ENCODE measurements at regions not wholly inside any gene's neighbourhood (a gene's known extent, or its start where the extent isn't known, plus 50 kb on each side); places are given as distances from the start of the nearest gene placed in this dataset.

DNA sequence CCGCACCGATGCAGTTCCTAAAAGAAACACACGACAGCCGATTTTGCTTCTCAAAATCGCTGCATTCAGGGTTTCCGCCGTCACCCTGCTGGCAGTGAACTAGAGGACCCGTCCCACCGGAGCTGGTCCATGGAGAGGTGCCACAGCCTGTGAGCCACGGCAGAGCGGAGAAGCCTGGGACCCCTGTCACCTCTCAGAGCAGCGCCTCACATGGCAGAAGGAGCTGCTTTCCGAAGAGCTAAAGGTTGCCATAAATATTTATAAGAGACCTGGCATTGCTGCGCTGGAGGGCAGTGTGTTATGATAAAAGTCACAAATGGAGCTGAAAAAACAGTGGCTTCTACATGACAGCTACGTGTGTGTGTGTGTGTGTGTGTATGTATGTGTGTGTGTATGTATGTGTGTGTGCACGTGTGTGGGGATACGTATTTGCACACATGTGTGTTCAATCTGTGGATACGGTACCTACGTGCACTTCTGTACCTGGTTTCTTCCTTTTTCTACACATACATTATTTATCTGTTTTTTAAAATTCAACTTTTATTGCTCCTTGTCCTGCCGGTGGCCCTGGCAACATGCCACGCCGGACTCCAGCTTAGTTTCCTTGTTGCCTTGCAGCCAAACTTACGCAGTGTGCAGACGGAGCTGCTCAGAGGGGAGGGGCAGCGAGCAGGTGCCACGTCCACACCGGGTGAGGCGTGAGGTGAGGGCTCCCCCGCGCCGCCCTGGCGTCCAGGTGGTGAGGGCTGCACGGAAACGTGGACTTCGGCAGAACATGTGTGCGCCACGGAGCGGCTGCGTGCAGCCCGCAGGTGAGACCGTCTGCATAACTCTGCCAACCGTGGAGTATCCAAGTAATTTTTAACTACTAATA lies 115.2 kb upstream of the PITRM1 start:
- H4K20me1 ChIP-seq = no peaks in the 10 kb centered on the region
- no peak overlapping the region for H3K4me3 ChIP-seq
- H3K9me3 ChIP-seq (replicated peaks in 1 of 11) = no peaks in the 10 kb centered on the region
- H3K27ac ChIP-seq = no peak overlapping the region
- H3K27me3 ChIP-seq = no peaks in the 10 kb centered on the region
- no peaks in the 10 kb centered on the region for H3K4me1 ChIP-seq
- no peak overlapping the region for H3K9ac ChIP-seq
- no peak for TF ChIP-seq Cebpa-rat (IDR thresholded peaks at IDR 0.05)
- no peaks in the 10 kb centered on the region for H3K36me3 ChIP-seq
- H3K4me2 ChIP-seq = no peak overlapping the region

DNA sequence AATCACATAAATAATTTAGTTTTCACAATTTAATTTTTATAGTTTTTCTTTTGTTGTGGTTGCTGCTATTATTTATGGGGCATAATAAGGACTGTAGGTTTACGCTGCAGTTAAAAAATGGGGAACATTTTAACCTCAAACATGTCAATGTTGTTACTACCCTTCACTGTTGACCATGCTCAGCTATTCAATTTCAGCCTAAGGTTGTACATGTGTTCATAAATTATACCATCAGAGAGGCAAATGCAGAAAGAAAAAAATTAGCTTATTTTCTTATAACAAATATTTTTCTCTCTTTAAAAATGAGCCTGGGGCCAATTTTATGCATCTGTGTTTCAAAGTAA lies 110.1 kb upstream of the PITRM1 start:
- TF ChIP-seq Cebpa-rat (IDR thresholded peaks at IDR 0.05) = no peak
- no peaks in the 10 kb centered on the region for H4K20me1 ChIP-seq
- H3K36me3 ChIP-seq = no peaks in the 10 kb centered on the region

DNA sequence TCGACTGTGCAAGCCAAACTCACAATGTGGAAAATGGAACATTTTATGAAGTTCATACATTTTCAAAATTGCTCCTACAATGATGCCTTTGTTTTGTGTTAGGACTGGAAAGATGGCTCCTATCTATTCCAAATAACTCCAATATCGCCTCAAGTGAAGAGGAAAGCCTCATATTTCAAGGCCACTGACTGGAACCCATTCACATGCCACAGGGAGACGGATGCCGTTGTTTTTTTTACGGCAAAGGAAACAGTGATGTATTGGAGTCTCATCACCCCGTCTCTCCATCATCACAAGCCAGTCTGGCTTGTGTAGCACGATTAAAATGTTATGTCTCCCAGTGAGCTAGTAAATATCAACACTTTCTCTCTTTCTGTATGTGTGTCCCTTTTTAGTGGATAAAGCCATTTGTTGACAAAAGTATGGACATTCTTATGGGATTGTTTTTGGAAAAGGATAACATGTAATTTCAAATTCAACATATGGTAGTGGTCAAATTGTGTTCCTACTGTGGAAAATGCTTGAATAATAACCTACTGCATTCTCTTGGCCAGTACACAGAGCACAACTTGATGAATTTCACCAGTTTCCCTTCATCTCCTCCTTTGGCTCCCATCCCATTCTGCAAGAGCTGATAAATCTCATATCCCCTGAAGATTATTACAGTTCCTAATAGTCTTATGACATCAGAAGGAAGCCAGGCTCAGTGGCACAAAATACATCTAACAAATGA lies 109.5 kb upstream of the PITRM1 start:
- no peaks in the 10 kb centered on the region for H3K36me3 ChIP-seq
- H4K20me1 ChIP-seq = no peaks in the 10 kb centered on the region
- H3K4me2 ChIP-seq = no peak overlapping the region
- H3K9ac ChIP-seq = no peak overlapping the region
- no peaks in the 10 kb centered on the region for H3K27me3 ChIP-seq
- H3K4me1 ChIP-seq = peaks cover 3 to 9% (median 7%) of the 10 kb centered on the region in 10 experiments; a peak in 15 of 20 replicates
- H3K4me3 ChIP-seq = no peak overlapping the region
- H3K27ac ChIP-seq = no peak overlapping the region
- peaks cover 0 to 5% (median 0%) of the 10 kb centered on the region in 11 experiments; a peak in 2 of 22 replicates for H3K9me3 ChIP-seq (replicated peaks in 1 of 11)
- no peak for TF ChIP-seq Cebpa-rat (IDR thresholded peaks at IDR 0.05)

More for the DNA sequence above, 110.1 kb upstream of the PITRM1 start:
- Histone ChIP-seq H3K27me3 (no peaks in the 10 kb centered on the region), H3K4me3 (no peak overlapping the region), H3K27ac (no peak overlapping the region), H3K9ac (no peak overlapping the region), H3K4me2 (no peak overlapping the region), H3K4me1 (peaks cover 3 to 9% (median 7%) of the 10 kb centered on the region in 10 experiments; a peak in 15 of 20 replicates), H3K9me3 (replicated peaks in 1 of 11) (no peaks in the 10 kb centered on the region)

DNA sequence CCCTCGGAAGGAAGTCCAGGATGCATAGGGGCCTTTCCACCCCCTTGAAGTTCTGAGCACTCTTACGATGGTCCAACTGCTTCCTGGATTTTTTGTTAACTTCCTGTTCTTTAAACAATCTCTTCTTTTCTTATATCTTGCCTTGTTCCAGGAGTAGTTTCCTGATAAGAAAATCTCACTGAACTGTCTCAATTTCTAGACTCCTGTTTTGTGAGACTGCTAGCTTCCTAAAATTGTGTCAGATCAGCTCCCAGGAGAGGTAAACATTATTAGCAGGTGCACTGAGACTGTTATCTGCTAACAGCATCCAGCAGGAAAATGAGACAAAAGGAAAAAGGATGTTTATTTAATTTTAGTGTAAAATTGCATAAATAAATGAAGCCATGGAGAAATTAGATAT lies 106.2 kb upstream of the PITRM1 start:
- no peaks in the 10 kb centered on the region for H3K36me3 ChIP-seq
- TF ChIP-seq Cebpa-rat (IDR thresholded peaks at IDR 0.05) = no peak

DNA sequence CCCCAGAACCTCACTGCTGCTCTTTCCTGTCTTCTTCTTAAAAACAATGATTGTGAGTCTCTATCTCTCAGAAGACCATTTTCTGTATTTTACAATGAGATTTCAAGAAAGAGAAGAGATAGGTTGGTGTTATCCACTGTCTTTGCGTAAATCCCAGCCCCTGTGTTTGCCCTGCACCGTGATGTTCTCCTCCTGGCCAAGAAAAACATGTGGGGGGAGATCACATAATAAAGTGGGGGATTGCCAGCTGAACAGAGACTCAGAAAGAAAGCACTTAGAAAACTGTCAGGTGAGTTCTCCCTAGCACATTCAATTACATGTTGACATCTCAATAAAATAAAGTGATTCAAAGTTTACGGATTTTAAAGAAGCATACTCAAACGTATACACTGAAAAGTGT lies 105.0 kb upstream of the PITRM1 start:
- H3K27me3 ChIP-seq = no peaks in the 10 kb centered on the region
- no peak overlapping the region for H3K4me2 ChIP-seq
- H3K27ac ChIP-seq = no peak overlapping the region
- no peaks in the 10 kb centered on the region for H3K36me3 ChIP-seq
- no peaks in the 10 kb centered on the region for H4K20me1 ChIP-seq
- H3K4me3 ChIP-seq = no peak overlapping the region
- peaks cover 3 to 9% (median 7%) of the 10 kb centered on the region in 10 experiments; a peak in 15 of 20 replicates for H3K4me1 ChIP-seq
- no peak overlapping the region for H3K9ac ChIP-seq
- no peak for TF ChIP-seq Cebpa-rat (IDR thresholded peaks at IDR 0.05)
- H3K9me3 ChIP-seq (replicated peaks in 1 of 11) = peaks cover 0 to 18% (median 5%) of the 10 kb centered on the region in 11 experiments; a peak in 7 of 22 replicates

More for the DNA sequence above, 106.2 kb upstream of the PITRM1 start:
- peaks cover 0 to 18% (median 5%) of the 10 kb centered on the region in 11 experiments; a peak in 7 of 22 replicates for H3K9me3 ChIP-seq (replicated peaks in 1 of 11)
- H3K27me3 ChIP-seq = no peaks in the 10 kb centered on the region
- no peak overlapping the region for H3K4me3 ChIP-seq
- peak overlapping the region in 10 of 11 experiments; percentile 10 to 76 (median 39); a peak in 16 of 22 replicates for H3K4me2 ChIP-seq
- H3K4me1 ChIP-seq = peaks cover 3 to 9% (median 7%) of the 10 kb centered on the region in 10 experiments; a peak in 15 of 20 replicates
- H3K9ac ChIP-seq = no peak overlapping the region
- H4K20me1 ChIP-seq = no peaks in the 10 kb centered on the region
- no peak overlapping the region for H3K27ac ChIP-seq

DNA sequence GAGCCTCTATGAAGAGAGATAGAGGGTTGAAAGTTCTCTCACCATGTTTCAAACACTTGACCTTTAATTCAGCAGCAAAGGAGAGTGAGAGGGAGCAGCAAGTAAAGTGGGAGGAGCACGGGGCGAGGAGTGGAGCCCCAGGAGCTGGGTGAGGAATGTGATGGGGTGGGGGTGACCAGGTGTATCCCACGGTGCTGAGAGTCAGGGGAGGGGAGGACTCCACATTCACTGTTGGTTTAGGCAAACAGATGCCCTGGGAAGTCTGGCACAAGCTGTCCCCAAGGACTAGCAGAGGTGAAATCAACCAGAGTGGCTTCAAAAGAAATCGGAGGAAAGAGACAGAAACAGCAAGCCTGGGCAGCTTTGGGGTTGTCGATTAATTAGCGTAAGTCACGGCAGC lies 101.8 kb upstream of the PITRM1 start:
- Histone ChIP-seq H3K4me2 (no peak overlapping the region), H3K27me3 (no peaks in the 10 kb centered on the region), H4K20me1 (no peaks in the 10 kb centered on the region), H3K36me3 (no peaks in the 10 kb centered on the region), H3K9ac (no peak overlapping the region), H3K4me1 (peaks cover 3 to 9% (median 7%) of the 10 kb centered on the region in 10 experiments; a peak in 15 of 20 replicates), H3K27ac (no peak overlapping the region), H3K9me3 (replicated peaks in 1 of 11) (peaks cover 0 to 18% (median 5%) of the 10 kb centered on the region in 11 experiments; a peak in 7 of 22 replicates), H3K4me3 (no peak overlapping the region)
- TF ChIP-seq Cebpa-rat (IDR thresholded peaks at IDR 0.05) = no peak

DNA sequence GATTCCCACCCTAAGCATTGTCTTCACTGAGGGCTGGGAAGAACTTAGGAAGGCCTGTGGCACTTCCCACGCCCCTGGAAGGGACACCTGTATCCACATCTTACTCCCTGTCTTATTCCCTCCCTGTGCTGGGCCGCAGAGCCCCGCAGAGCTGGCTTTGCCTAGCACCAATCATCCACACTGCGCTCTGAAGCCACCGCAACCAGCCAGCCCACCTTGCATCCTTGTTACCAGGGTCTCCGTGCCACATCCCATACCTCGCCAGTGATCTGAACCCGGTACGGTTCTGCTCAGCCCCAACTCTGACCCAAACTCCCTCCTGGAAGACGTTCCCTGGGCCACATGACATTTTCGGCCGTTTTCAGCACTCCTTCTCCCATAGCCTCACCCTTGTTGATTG lies 101.4 kb upstream of the PITRM1 start:
- H3K4me3 ChIP-seq = no peak overlapping the region
- TF ChIP-seq Cebpa-rat (IDR thresholded peaks at IDR 0.05) = no peak
- H4K20me1 ChIP-seq = no peaks in the 10 kb centered on the region
- H3K9ac ChIP-seq = no peak overlapping the region
- H3K36me3 ChIP-seq = no peaks in the 10 kb centered on the region
- H3K4me1 ChIP-seq = peaks cover 3 to 8% (median 6%) of the 10 kb centered on the region in 10 experiments; a peak in 15 of 20 replicates
- no peak overlapping the region for H3K27ac ChIP-seq
- H3K27me3 ChIP-seq = no peaks in the 10 kb centered on the region
- no peak overlapping the region for H3K4me2 ChIP-seq
- peaks cover 0 to 18% (median 5%) of the 10 kb centered on the region in 11 experiments; a peak in 7 of 22 replicates for H3K9me3 ChIP-seq (replicated peaks in 1 of 11)

DNA sequence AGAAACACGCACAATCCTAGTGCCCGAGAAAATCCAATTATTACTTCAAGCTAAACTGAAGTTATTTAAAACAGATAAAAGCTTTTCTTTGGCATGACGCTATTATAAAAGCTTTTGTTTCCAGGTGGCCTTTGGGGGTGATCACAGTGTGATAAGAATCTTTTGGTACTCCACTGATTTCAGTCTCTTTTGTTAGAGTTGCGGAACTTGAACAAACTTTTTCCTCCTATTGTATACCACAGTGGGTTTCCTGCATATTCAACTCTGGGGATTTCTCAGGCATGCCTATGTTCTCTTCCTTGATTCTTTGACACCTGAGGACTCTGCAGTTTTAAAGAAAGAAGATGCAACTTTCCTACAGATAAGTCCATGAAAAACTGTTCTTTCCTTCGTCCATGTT lies 99.7 kb upstream of the PITRM1 start:
- Histone ChIP-seq H3K9ac (no peak overlapping the region), H3K4me2 (no peak overlapping the region), H3K4me1 (no peaks in the 10 kb centered on the region)

DNA sequence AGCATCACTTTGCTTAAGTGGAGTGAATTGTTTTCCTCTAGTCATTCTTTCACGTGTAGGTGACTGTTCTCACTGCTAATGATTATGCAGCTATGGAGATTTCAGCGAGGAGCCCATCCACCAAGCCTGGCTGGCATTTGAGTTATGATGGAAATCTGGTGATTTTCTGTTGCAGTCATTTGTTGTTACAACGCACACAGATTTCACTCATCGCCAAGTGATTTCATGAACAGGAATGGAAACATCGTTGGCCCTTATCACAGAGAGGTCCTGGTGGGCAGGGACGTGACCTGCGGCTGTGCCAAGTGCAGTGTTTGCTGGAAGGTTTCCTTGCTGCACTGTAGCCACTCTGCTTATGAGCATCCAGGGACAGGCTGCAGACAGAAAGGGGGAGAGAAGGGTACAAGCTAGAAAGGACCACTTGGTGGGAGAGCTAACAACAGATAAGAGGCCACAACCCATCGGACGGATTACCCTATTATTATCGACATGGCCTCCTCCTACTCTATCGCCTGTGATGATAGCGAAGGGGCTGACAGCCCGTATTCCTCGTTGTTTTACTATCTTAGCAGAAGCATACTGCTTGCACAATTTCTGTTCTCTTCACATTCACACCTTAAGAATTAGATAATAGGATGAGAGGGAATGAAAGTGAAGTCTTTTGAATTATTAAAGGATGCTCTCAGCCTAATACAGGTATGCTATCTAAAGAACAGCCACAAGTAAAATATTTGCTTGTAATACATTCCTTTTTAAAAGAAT lies 99.0 kb upstream of the PITRM1 start:
- H3K27ac ChIP-seq = no peak overlapping the region

More for the DNA sequence above, 99.7 kb upstream of the PITRM1 start:
- no peaks in the 10 kb centered on the region for H3K36me3 ChIP-seq
- no peak for TF ChIP-seq Cebpa-rat (IDR thresholded peaks at IDR 0.05)
- no peak overlapping the region for H3K4me3 ChIP-seq
- no peak overlapping the region for H3K27ac ChIP-seq
- peaks cover 0 to 15% (median 5%) of the 10 kb centered on the region in 11 experiments; a peak in 7 of 22 replicates for H3K9me3 ChIP-seq (replicated peaks in 1 of 11)
- no peaks in the 10 kb centered on the region for H4K20me1 ChIP-seq
- no peaks in the 10 kb centered on the region for H3K27me3 ChIP-seq

More for the DNA sequence above, 99.0 kb upstream of the PITRM1 start:
- no peak for TF ChIP-seq Cebpa-rat (IDR thresholded peaks at IDR 0.05)
- no peak overlapping the region for H3K4me3 ChIP-seq
- H4K20me1 ChIP-seq = no peaks in the 10 kb centered on the region
- no peak overlapping the region for H3K9ac ChIP-seq
- H3K9me3 ChIP-seq (replicated peaks in 1 of 11) = peaks cover 0 to 9% (median 4%) of the 10 kb centered on the region in 11 experiments; a peak in 5 of 22 replicates
- H3K4me2 ChIP-seq = no peak overlapping the region
- no peaks in the 10 kb centered on the region for H3K27me3 ChIP-seq
- H3K4me1 ChIP-seq = no peaks in the 10 kb centered on the region
- H3K36me3 ChIP-seq = no peaks in the 10 kb centered on the region
